Keratinocyte (primary cell): ENCODE measurements at regions not wholly inside any gene's neighbourhood (a gene's known extent, or its start where the extent isn't known, plus 50 kb on each side); places are given as distances from the start of the nearest gene placed in this dataset.

ENCODE experiments used
- DNase-seq: peaks from one replicate; pipeline ENCODE4 v3.0.0-alpha.2; 2011; ENCODE audit warnings: low read depth, missing footprints, low spot score
- FAIRE-seq: peaks from 2 replicates; lab custom pipeline; 2011; peaks lifted over from hg19 to GRCh38; lab: Jason Lieb, UNC
- H2AFZ ChIP-seq: 2 replicates; pipeline ENCODE4 v1.6.0; 2012; ENCODE audit warnings: low read length, control low read depth, inconsistent platforms; ENCODE audit not compliant: control insufficient read depth
- H3K27ac ChIP-seq: 2 replicates; pipeline ENCODE4 v1.5.1; 2011; ENCODE audit warnings: low read length; ENCODE audit not compliant: control insufficient read depth, insufficient read depth
- H3K27me3 ChIP-seq: 3 replicates; pipeline ENCODE4 v1.6.0; 2011; ENCODE audit warnings: low read length; ENCODE audit not compliant: control insufficient read depth, insufficient read depth; ENCODE audit errors: extremely low read depth
- H3K36me3 ChIP-seq, 2 experiments: 2 replicates in 1 of 2; 3 replicates in 1 of 2; pipeline ENCODE4 v1.5.1; 2011; ENCODE audit warnings: low read length in 2 of 2, mild to moderate bottlenecking in 1 of 2; ENCODE audit not compliant: control insufficient read depth in 2 of 2, insufficient read depth in 2 of 2; ENCODE audit errors: extremely low read depth in 1 of 2
- H3K4me1 ChIP-seq: 3 replicates; pipeline ENCODE4 v1.5.1; 2011; ENCODE audit warnings: low read length; ENCODE audit not compliant: control insufficient read depth, insufficient read depth; ENCODE audit errors: extremely low read depth
- H3K4me2 ChIP-seq: 3 replicates; pipeline ENCODE4 v1.6.0; 2011; ENCODE audit warnings: low read depth, low read length; ENCODE audit not compliant: control insufficient read depth, insufficient read depth; ENCODE audit errors: extremely low read depth
- H3K4me3 ChIP-seq, 3 experiments: fragments of 200-600 bp in 1 of 3; sonication (generic) in 1 of 3; 2 replicates in 2 of 3; 3 replicates in 1 of 3; pipeline ENCODE4 v1.5.1; 2011 to 2016; ENCODE audit warnings: low read length in 3 of 3, mild to moderate bottlenecking in 3 of 3, control low read depth in 2 of 3, inconsistent platforms in 1 of 3, low read depth in 1 of 3, mixed read lengths in 1 of 3, mixed run types in 1 of 3, moderate library complexity in 1 of 3; ENCODE audit not compliant: control insufficient read depth in 2 of 3, insufficient read depth in 2 of 3; ENCODE audit errors: extremely low read depth in 1 of 3
- H3K79me2 ChIP-seq: 2 replicates; pipeline ENCODE4 v1.6.0; 2012; ENCODE audit warnings: low read length; ENCODE audit not compliant: control insufficient read depth, insufficient read depth
- H3K9ac ChIP-seq: 3 replicates; pipeline ENCODE4 v1.6.0; 2011; ENCODE audit warnings: low read length; ENCODE audit not compliant: control insufficient read depth, insufficient read depth; ENCODE audit errors: extremely low read depth
- H3K9me1 ChIP-seq: 3 replicates; pipeline ENCODE4 v1.6.0; 2011; ENCODE audit warnings: low read length; ENCODE audit not compliant: control insufficient read depth, insufficient read depth; ENCODE audit errors: extremely low read depth
- H3K9me3 ChIP-seq: 2 replicates; pipeline ENCODE4 v1.5.1; 2012; ENCODE audit warnings: low read depth, low read length; ENCODE audit not compliant: control insufficient read depth
- H4K20me1 ChIP-seq: 3 replicates; pipeline ENCODE4 v1.6.0; 2011; ENCODE audit warnings: low read length; ENCODE audit not compliant: control insufficient read depth, insufficient read depth; ENCODE audit errors: extremely low read depth
- CTCF ChIP-seq, 3 experiments: IDR thresholded peaks in 1 of 3; conservative IDR thresholded peaks in 1 of 3; optimal IDR thresholded peaks in 1 of 3; 2 replicates in 2 of 3; 3 replicates in 1 of 3; pipeline versions ENCODE3 to v1.5.1; 2011; ENCODE audit warnings: low read length in 3 of 3, mild to moderate bottlenecking in 3 of 3, moderate library complexity in 2 of 3, control low read depth in 1 of 3, inconsistent platforms in 1 of 3; ENCODE audit not compliant: insufficient read depth in 2 of 3; ENCODE audit errors: extremely low read depth in 1 of 3
- EZH2 ChIP-seq: IDR thresholded peaks from one replicate; pipeline ENCODE4 v1.6.1; 2012; ENCODE audit warnings: inconsistent platforms, mild to moderate bottlenecking, low read length, moderate library complexity
- dilution Hi-C: fragments of 300-500 bp; cut with MboI; formaldehyde crosslinking; loops from one replicate; pipeline ENCODE4 v1.7.0; 2020; ENCODE audit warnings: low sequenced_read_pairs; ENCODE audit not compliant: extremely low pct_ligation_motif_present

GRCh38 chr2:57936216-57936615 is 110.4 kb upstream of the VRK2 start:
- H3K4me3 ChIP-seq: no peak overlapping the region
- H3K79me2 ChIP-seq: no peaks in the 10 kb centered on the region
- H3K36me3 ChIP-seq: no peaks in the 10 kb centered on the region
- dilution Hi-C loops: no loop called here
- no peaks in the 10 kb centered on the region for H3K4me1 ChIP-seq
- TF ChIP-seq CTCF (optimal IDR thresholded peaks at IDR 0.05 in 1 of 3, IDR thresholded peaks at IDR 0.05 in 1 of 3, conservative IDR thresholded peaks at IDR 0.05 in 1 of 3; ENCODE audit: extremely low read depth in 1 of 3, insufficient read depth in 2 of 3, low read length in 3 of 3) (no peak), EZH2 (no peak)
- H4K20me1 ChIP-seq: no peaks in the 10 kb centered on the region
- no peaks in the 10 kb centered on the region for H3K9me1 ChIP-seq
- no peak overlapping the region for H3K4me2 ChIP-seq
- FAIRE-seq (no peak), DNase-seq (no peak)
- no peaks in the 10 kb centered on the region for H3K27me3 ChIP-seq
- no peak overlapping the region for H3K9ac ChIP-seq
- H3K9me3 ChIP-seq: no peaks in the 10 kb centered on the region
- no peak overlapping the region for H3K27ac ChIP-seq
- no peak overlapping the region for H2AFZ ChIP-seq

GRCh38 chr2:57937456-57937855 is 109.2 kb upstream of the VRK2 start:
- no peak overlapping the region for H3K4me2 ChIP-seq
- H3K9ac ChIP-seq: no peak overlapping the region
- H4K20me1 ChIP-seq: no peaks in the 10 kb centered on the region
- H3K9me3 ChIP-seq: no peaks in the 10 kb centered on the region
- no peaks in the 10 kb centered on the region for H3K27me3 ChIP-seq
- no peaks in the 10 kb centered on the region for H3K9me1 ChIP-seq
- no peak overlapping the region for H3K27ac ChIP-seq
- no peak for DNase-seq
- TF ChIP-seq EZH2 (no peak), CTCF (optimal IDR thresholded peaks at IDR 0.05 in 1 of 3, IDR thresholded peaks at IDR 0.05 in 1 of 3, conservative IDR thresholded peaks at IDR 0.05 in 1 of 3; ENCODE audit: extremely low read depth in 1 of 3, insufficient read depth in 2 of 3, low read length in 3 of 3) (no peak)
- dilution Hi-C loops: no loop called here
- H3K4me3 ChIP-seq: no peak overlapping the region
- H3K36me3 ChIP-seq: no peaks in the 10 kb centered on the region
- no peak for FAIRE-seq
- H3K79me2 ChIP-seq: no peaks in the 10 kb centered on the region
- H3K4me1 ChIP-seq: no peaks in the 10 kb centered on the region
- H2AFZ ChIP-seq: no peak overlapping the region
